Effector memory CD4-positive, alpha-beta T cell (primary cell): ENCODE measurements at regions not wholly inside any gene's neighbourhood (a gene's known extent, or its start where the extent isn't known, plus 50 kb on each side); places are given as distances from the start of the nearest gene placed in this dataset.

Experiments
- DNase-seq, 3 donors: peaks; one replicate each; pipeline ENCODE4 v3.0.0-alpha.2; 2020
- H3K27ac ChIP-seq: 2 replicates; pipeline ENCODE4 v1.7.0; 2013; ENCODE audit warnings: mild to moderate bottlenecking, low read length, moderate library complexity; ENCODE audit not compliant: insufficient read depth, poor library complexity, severe bottlenecking
- H3K27me3 ChIP-seq: replicated peaks from 2 replicates; pipeline ENCODE4 v1.7.0; 2013; ENCODE audit warnings: mild to moderate bottlenecking, low read length; ENCODE audit not compliant: insufficient read depth, control insufficient read depth, poor library complexity, severe bottlenecking
- H3K36me3 ChIP-seq: 2 replicates; pipeline ENCODE4 v1.7.0; 2013; ENCODE audit warnings: mild to moderate bottlenecking, low read length, moderate library complexity; ENCODE audit not compliant: control insufficient read depth, insufficient read depth
- H3K4me1 ChIP-seq: 2 replicates; pipeline ENCODE4 v1.7.0; 2013; ENCODE audit warnings: low read length, mild to moderate bottlenecking; ENCODE audit not compliant: control insufficient read depth, insufficient read depth, poor library complexity, severe bottlenecking
- H3K4me3 ChIP-seq: 2 replicates; pipeline ENCODE4 v1.7.0; 2013; ENCODE audit warnings: low read length, low read depth, mild to moderate bottlenecking; ENCODE audit not compliant: insufficient read depth, poor library complexity, severe bottlenecking
- H3K9me3 ChIP-seq: 2 replicates; pipeline ENCODE4 v1.7.0; 2013; ENCODE audit warnings: mild to moderate bottlenecking, low read length, moderate library complexity; ENCODE audit not compliant: control insufficient read depth

- Histone ChIP-seq H3K4me3 (no peak overlapping the region), H3K27me3 (no peaks in the 10 kb centered on the region), H3K9me3 (no peaks in the 10 kb centered on the region), H3K4me1 (no peaks in the 10 kb centered on the region), H3K36me3 (no peaks in the 10 kb centered on the region), H3K27ac (no peak overlapping the region)
- no peak for DNase-seq
Measured at GRCh38 chr12:34339922-34340321, 317.6 kb downstream of the ALG10 start.

- Histone ChIP-seq H3K27me3 (no peaks in the 10 kb centered on the region), H3K4me3 (no peak overlapping the region), H3K36me3 (no peaks in the 10 kb centered on the region), H3K27ac (no peak overlapping the region), H3K4me1 (no peaks in the 10 kb centered on the region), H3K9me3 (peaks cover 2% of the 10 kb centered on the region)
- DNase-seq = no peak
Measured at GRCh38 chr12:34340534-34341361, 318.5 kb downstream of the ALG10 start.

DNA sequence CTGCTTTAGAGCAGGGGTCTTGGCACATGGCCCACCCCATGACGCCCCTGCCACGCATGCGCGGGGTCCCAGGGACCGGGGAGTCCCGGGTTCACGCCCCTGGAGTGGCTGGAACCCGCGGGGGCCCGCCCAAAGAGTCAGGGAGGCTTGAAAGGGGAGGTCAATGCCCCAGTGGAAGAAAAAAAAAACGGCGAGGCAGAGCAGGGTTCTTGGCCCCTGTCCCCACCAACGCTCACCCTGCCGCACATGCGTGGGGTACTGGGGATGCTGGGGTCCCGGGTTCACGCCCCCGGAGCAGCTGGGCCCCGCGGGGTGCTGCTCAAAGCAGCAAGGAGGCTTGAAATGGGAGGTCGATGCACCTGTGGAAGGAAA is 319.1 kb downstream of the ALG10 start:
- no peaks in the 10 kb centered on the region for H3K27me3 ChIP-seq
- no peak overlapping the region for H3K4me3 ChIP-seq
- H3K9me3 ChIP-seq = peaks cover 2% of the 10 kb centered on the region

DNA sequence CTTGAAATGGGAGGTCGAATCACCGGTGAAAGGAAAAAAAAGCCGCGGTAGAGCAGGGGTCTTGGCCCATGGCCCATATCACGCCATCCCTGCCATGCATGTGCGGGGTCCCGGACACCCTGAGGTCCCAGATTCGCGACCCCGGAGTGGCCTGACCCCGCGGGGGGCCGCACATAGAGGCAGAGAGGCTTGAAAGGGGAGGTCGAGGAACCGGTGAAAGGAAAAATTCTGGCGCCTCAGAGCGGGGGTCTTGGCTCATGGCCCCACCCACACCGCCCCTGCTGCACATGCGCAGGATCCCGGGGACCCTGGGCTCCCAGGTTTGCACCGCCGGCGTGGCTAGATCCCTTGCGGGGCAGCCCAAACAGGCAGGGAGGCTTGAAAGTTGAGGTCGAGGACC is 319.8 kb downstream of the ALG10 start:
- H3K4me1 ChIP-seq = no peaks in the 10 kb centered on the region
- H3K4me3 ChIP-seq = no peak overlapping the region
- peaks cover 2% of the 10 kb centered on the region for H3K9me3 ChIP-seq
- H3K36me3 ChIP-seq = no peaks in the 10 kb centered on the region
- no peaks in the 10 kb centered on the region for H3K27me3 ChIP-seq
- DNase-seq = no peak
- no peak overlapping the region for H3K27ac ChIP-seq

More for the DNA sequence above, 319.1 kb downstream of the ALG10 start:
- Histone ChIP-seq H3K27ac (no peak overlapping the region), H3K4me1 (no peaks in the 10 kb centered on the region), H3K36me3 (no peaks in the 10 kb centered on the region)
- DNase-seq = no peak

DNA sequence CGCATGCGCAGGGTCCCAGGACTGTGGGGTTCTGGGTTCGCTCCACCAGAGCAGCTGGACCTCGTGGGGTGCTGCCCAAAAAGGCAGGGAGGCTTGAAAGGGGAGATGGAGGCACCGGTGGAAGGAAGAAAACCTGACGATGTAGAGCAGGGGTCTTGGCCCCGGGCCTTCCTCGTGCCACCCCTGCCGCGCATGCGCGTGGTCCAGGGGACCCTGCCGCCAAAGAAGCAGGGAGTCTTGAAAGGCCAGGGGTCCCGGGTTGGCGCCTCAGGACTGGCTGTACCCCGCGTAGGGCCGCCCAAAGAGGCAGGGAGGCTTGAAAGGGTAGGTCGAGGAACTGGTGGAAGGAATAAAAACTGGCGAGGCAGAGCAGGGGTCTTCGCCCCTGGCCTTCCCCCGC is 321.0 kb downstream of the ALG10 start:
- H3K27ac ChIP-seq = no peak overlapping the region
- no peaks in the 10 kb centered on the region for H3K36me3 ChIP-seq
- no peaks in the 10 kb centered on the region for H3K4me1 ChIP-seq
- H3K4me3 ChIP-seq = no peak overlapping the region
- H3K9me3 ChIP-seq = peaks cover 2% of the 10 kb centered on the region
- DNase-seq = no peak
- H3K27me3 ChIP-seq = no peaks in the 10 kb centered on the region

GRCh38 chr12:34343766-34344165 is 321.5 kb downstream of the ALG10 start:
- Histone ChIP-seq H3K27me3 (no peaks in the 10 kb centered on the region), H3K4me1 (no peaks in the 10 kb centered on the region), H3K27ac (no peak overlapping the region), H3K4me3 (no peak overlapping the region), H3K36me3 (no peaks in the 10 kb centered on the region), H3K9me3 (peaks cover 2% of the 10 kb centered on the region)
- DNase-seq = no peak

DNA sequence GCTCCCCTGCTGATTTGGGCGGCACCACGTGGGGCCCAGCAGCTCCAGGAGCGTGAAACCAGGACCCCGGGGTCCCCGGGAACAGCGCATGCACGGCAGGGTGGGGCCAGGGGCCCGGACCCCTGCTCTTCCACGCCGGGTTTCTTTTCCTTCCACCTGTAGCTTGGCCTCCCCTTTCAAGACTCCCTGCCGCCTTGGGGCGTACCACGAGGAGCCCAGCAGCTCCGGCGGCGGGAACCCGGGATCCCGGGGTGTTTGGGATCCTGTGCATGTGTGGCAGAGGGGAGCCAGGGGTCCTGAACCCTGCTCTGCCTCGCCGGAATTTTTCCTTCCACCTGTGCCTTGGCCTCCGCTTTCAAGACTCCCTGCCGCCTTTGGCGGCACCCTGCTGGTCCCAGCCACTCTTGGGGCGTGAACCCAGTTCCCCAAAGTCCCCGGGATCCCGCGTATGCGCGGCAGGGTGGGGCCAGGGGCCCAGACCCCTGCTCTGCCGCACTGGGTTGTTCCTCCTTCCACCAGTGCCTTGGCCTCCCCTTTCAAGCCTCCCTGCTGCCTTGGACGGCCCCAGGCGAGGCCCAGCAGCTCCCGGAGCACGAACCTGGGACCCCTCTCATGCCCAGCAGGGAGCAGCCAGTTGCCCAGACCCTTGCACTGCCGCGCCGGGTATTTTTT is 322.7 kb downstream of the ALG10 start:
- DNase-seq = no peak
- Histone ChIP-seq H3K9me3 (peaks cover 2% of the 10 kb centered on the region), H3K4me3 (no peak overlapping the region)

GRCh38 chr12:34345801-34346200 is 323.5 kb downstream of the ALG10 start:
- Histone ChIP-seq H3K27me3 (no peaks in the 10 kb centered on the region), H3K9me3 (peaks cover 2% of the 10 kb centered on the region), H3K4me3 (no peak overlapping the region), H3K27ac (no peak overlapping the region), H3K36me3 (no peaks in the 10 kb centered on the region), H3K4me1 (no peaks in the 10 kb centered on the region)
- DNase-seq = no peak

More for the DNA sequence above, 322.7 kb downstream of the ALG10 start:
- Histone ChIP-seq H3K36me3 (no peaks in the 10 kb centered on the region), H3K4me1 (no peaks in the 10 kb centered on the region), H3K27ac (no peak overlapping the region), H3K27me3 (no peaks in the 10 kb centered on the region)

GRCh38 chr12:34346372-34347034 is 324.2 kb downstream of the ALG10 start:
- Histone ChIP-seq H3K4me3 (no peak overlapping the region), H3K4me1 (no peaks in the 10 kb centered on the region), H3K27me3 (no peaks in the 10 kb centered on the region), H3K9me3 (peaks cover 2% of the 10 kb centered on the region), H3K36me3 (no peaks in the 10 kb centered on the region), H3K27ac (no peak overlapping the region)
- DNase-seq = no peak

- Histone ChIP-seq H3K9me3 (peaks cover 2% of the 10 kb centered on the region), H3K4me1 (no peaks in the 10 kb centered on the region), H3K27me3 (no peaks in the 10 kb centered on the region), H3K4me3 (no peak overlapping the region), H3K27ac (no peak overlapping the region), H3K36me3 (no peaks in the 10 kb centered on the region)
- DNase-seq = no peak
Measured at GRCh38 chr12:34347367-34347766, 325.1 kb downstream of the ALG10 start.
